ENCODE measurements at regions not wholly inside any gene's neighbourhood (a gene's known extent, or its start where the extent isn't known, plus 50 kb on each side); places are given as distances from the start of the nearest gene placed in this dataset.

GRCh38 chr6:22227824-22228610, 68.8 kb downstream of the PRL start:
- Mint-ChIP-seq H3K36me3 (no peaks in the 10 kb centered on the region), H3K27ac (no peak overlapping the region), H3K4me1 (no peaks in the 10 kb centered on the region), H3K4me3 (no peak overlapping the region), H3K27me3 (no peaks in the 10 kb centered on the region), H3K9me3 (no peaks in the 10 kb centered on the region)
- Histone ChIP-seq H3K27ac (ENCODE audit: low read length) (no peak overlapping the region), H3K4me1 (ENCODE audit: control insufficient read depth in 1 of 2, extremely low read depth in 1 of 2, insufficient read depth in 2 of 2, low read length in 2 of 2) (no peaks in the 10 kb centered on the region), H3K4me3 (ENCODE audit: control insufficient read depth in 1 of 2, extremely low read depth in 1 of 2, low read length in 1 of 2) (no peak overlapping the region), H3K27me3 (replicated peaks in 1 of 2; ENCODE audit: control insufficient read depth in 2 of 2, extremely low read depth in 1 of 2, insufficient read depth in 2 of 2, low read length in 1 of 2) (no peaks in the 10 kb centered on the region), H3K36me3 (ENCODE audit: control insufficient read depth in 2 of 2, extremely low read depth in 1 of 2, insufficient read depth in 1 of 2, low read length in 1 of 2) (no peaks in the 10 kb centered on the region), H3K9me3 (no peaks in the 10 kb centered on the region)
- ChIA-PET CTCF (no interaction called here), POLR2A (no interaction called here)
- ATAC-seq (replicated peaks in 1 of 4) (no peak), DNase-seq (no peak)
- 20% methylated on average over 1 of the region's 2 CpGs for WGBS (ENCODE audit: insufficient coverage)

- Mint-ChIP-seq H3K27me3 (no peaks in the 10 kb centered on the region), H3K4me3 (no peak overlapping the region), H3K4me1 (no peaks in the 10 kb centered on the region), H3K27ac (no peak overlapping the region), H3K36me3 (no peaks in the 10 kb centered on the region), H3K9me3 (peaks cover 0 to 11% (median 5%) of the 10 kb centered on the region in 3 donors)
- ChIA-PET CTCF (interaction anchor here in 1 of 2 donors (0.6 kb wide), 1 partner anchor 18 kb away, joined by 4 read pairs; no protein-coding TSS in a partner anchor), POLR2A (no interaction called here)
- H3K27ac ChIP-seq (ENCODE audit: low read length) = no peak overlapping the region
- no peak for DNase-seq
- H3K27me3 ChIP-seq (replicated peaks in 1 of 2; ENCODE audit: control insufficient read depth in 2 of 2, extremely low read depth in 1 of 2, insufficient read depth in 2 of 2, low read length in 1 of 2) = no peaks in the 10 kb centered on the region
- H3K9me3 ChIP-seq = no peaks in the 10 kb centered on the region
- no peak for ATAC-seq (replicated peaks in 1 of 4)
- H3K36me3 ChIP-seq (ENCODE audit: control insufficient read depth in 2 of 2, extremely low read depth in 1 of 2, insufficient read depth in 1 of 2, low read length in 1 of 2) = no peaks in the 10 kb centered on the region
- no peaks in the 10 kb centered on the region for H3K4me1 ChIP-seq (ENCODE audit: control insufficient read depth in 1 of 2, extremely low read depth in 1 of 2, insufficient read depth in 2 of 2, low read length in 2 of 2)
- WGBS (ENCODE audit: insufficient coverage) = 100% methylated on average over 2 of the region's 7 CpGs
- no peak overlapping the region for H3K4me3 ChIP-seq (ENCODE audit: control insufficient read depth in 1 of 2, extremely low read depth in 1 of 2, low read length in 1 of 2)
Observed at GRCh38 chr6:22231050-22231449, 65.8 kb downstream of the PRL start.

GRCh38 chr6:22231616-22232015, 65.2 kb downstream of the PRL start:
- Mint-ChIP-seq H3K36me3 (no peaks in the 10 kb centered on the region), H3K4me3 (no peak overlapping the region), H3K27ac (no peak overlapping the region), H3K9me3 (peaks cover 2 to 14% (median 8%) of the 10 kb centered on the region in 3 donors), H3K27me3 (no peaks in the 10 kb centered on the region), H3K4me1 (no peaks in the 10 kb centered on the region)
- ChIA-PET POLR2A (no interaction called here), CTCF (interaction anchor here in 1 of 2 donors (0.6 kb wide), 1 partner anchor 18 kb away, joined by 4 read pairs; no protein-coding TSS in a partner anchor)
- 92% methylated on average over 2 of the region's 4 CpGs for WGBS (ENCODE audit: insufficient coverage)
- H3K36me3 ChIP-seq (ENCODE audit: control insufficient read depth in 2 of 2, extremely low read depth in 1 of 2, insufficient read depth in 1 of 2, low read length in 1 of 2) = no peaks in the 10 kb centered on the region
- no peaks in the 10 kb centered on the region for H3K9me3 ChIP-seq
- H3K27ac ChIP-seq (ENCODE audit: low read length) = no peak overlapping the region
- no peaks in the 10 kb centered on the region for H3K27me3 ChIP-seq (replicated peaks in 1 of 2; ENCODE audit: control insufficient read depth in 2 of 2, extremely low read depth in 1 of 2, insufficient read depth in 2 of 2, low read length in 1 of 2)
- DNase-seq (no peak), ATAC-seq (replicated peaks in 1 of 4) (no peak)
- no peaks in the 10 kb centered on the region for H3K4me1 ChIP-seq (ENCODE audit: control insufficient read depth in 1 of 2, extremely low read depth in 1 of 2, insufficient read depth in 2 of 2, low read length in 2 of 2)
- no peak overlapping the region for H3K4me3 ChIP-seq (ENCODE audit: control insufficient read depth in 1 of 2, extremely low read depth in 1 of 2, low read length in 1 of 2)

- ATAC-seq (replicated peaks in 1 of 4) (no peak), DNase-seq (no peak)
- Histone ChIP-seq H3K27ac (ENCODE audit: low read length) (no peak overlapping the region), H3K9me3 (no peaks in the 10 kb centered on the region), H3K27me3 (replicated peaks in 1 of 2; ENCODE audit: control insufficient read depth in 2 of 2, extremely low read depth in 1 of 2, insufficient read depth in 2 of 2, low read length in 1 of 2) (no peaks in the 10 kb centered on the region), H3K4me3 (ENCODE audit: control insufficient read depth in 1 of 2, extremely low read depth in 1 of 2, low read length in 1 of 2) (no peak overlapping the region), H3K4me1 (ENCODE audit: control insufficient read depth in 1 of 2, extremely low read depth in 1 of 2, insufficient read depth in 2 of 2, low read length in 2 of 2) (no peaks in the 10 kb centered on the region), H3K36me3 (ENCODE audit: control insufficient read depth in 2 of 2, extremely low read depth in 1 of 2, insufficient read depth in 1 of 2, low read length in 1 of 2) (no peaks in the 10 kb centered on the region)
- ChIA-PET CTCF (no interaction called here), POLR2A (no interaction called here)
- no peaks in the 10 kb centered on the region for H3K27me3 Mint-ChIP-seq
- no peaks in the 10 kb centered on the region for H3K36me3 Mint-ChIP-seq
- H3K27ac Mint-ChIP-seq = no peak overlapping the region
- 71% methylated on average over 5 of the region's 6 CpGs for WGBS (ENCODE audit: insufficient coverage)
- peaks cover 6 to 28% (median 10%) of the 10 kb centered on the region in 3 donors for H3K9me3 Mint-ChIP-seq
- no peak overlapping the region for H3K4me3 Mint-ChIP-seq
- no peaks in the 10 kb centered on the region for H3K4me1 Mint-ChIP-seq
Observed at GRCh38 chr6:22236626-22237414, 60.0 kb downstream of the PRL start.

Measured in T-cell (primary cell).